Neuronal stem cell (in vitro differentiated cells): ENCODE measurements at regions not wholly inside any gene's neighbourhood (a gene's known extent, or its start where the extent isn't known, plus 50 kb on each side); places are given as distances from the start of the nearest gene placed in this dataset.

Experiments
- DNase-seq: peaks from one replicate; pipeline ENCODE4 v3.0.0-alpha.2; 2013; ENCODE audit warnings: low spot score
- H2AFZ ChIP-seq: one replicate; pipeline ENCODE4 v1.6.1; 2013; ENCODE audit warnings: mild to moderate bottlenecking, low read length, inconsistent platforms
- H2AK5ac ChIP-seq: 2 replicates; pipeline ENCODE4 v1.6.1; 2013; ENCODE audit warnings: low read depth, mild to moderate bottlenecking, inconsistent platforms, low read length, moderate library complexity, mixed read lengths
- H2BK120ac ChIP-seq: 2 replicates; pipeline ENCODE4 v1.6.1; 2013; ENCODE audit warnings: low read depth, mild to moderate bottlenecking, inconsistent platforms, low read length, moderate library complexity, mixed read lengths
- H2BK12ac ChIP-seq: one replicate; pipeline ENCODE4 v1.6.1; 2013; ENCODE audit warnings: low read length, inconsistent platforms
- H2BK15ac ChIP-seq: 2 replicates; pipeline ENCODE4 v1.6.1; 2013; ENCODE audit warnings: mild to moderate bottlenecking, low read length, inconsistent platforms, mixed read lengths
- H2BK5ac ChIP-seq: one replicate; pipeline ENCODE4 v1.6.1; 2013; ENCODE audit warnings: inconsistent platforms, mild to moderate bottlenecking, low read length, moderate library complexity
- H3K14ac ChIP-seq: one replicate; pipeline ENCODE4 v1.6.1; 2013; ENCODE audit warnings: low read length, inconsistent platforms
- H3K18ac ChIP-seq: 2 replicates; pipeline ENCODE4 v1.6.1; 2013; ENCODE audit warnings: low read length, inconsistent platforms
- H3K23ac ChIP-seq: 2 replicates; pipeline ENCODE4 v1.6.1; 2013; ENCODE audit warnings: low read depth, mild to moderate bottlenecking, mixed read lengths, low read length, inconsistent platforms; ENCODE audit not compliant: poor library complexity
- H3K27ac ChIP-seq: replicated peaks from 3 replicates; pipeline ENCODE4 v1.5.1; 2013; ENCODE audit warnings: low read length, inconsistent platforms
- H3K27me3 ChIP-seq, 3 experiments: 2 replicates each; pipeline ENCODE4 v1.6.1; 2013; ENCODE audit warnings: low read length in 3 of 3, mild to moderate bottlenecking in 2 of 3, inconsistent platforms in 1 of 3, low read depth in 1 of 3, mixed read lengths in 1 of 3, moderate library complexity in 1 of 3; ENCODE audit not compliant: control insufficient read depth in 3 of 3, insufficient read depth in 3 of 3
- H3K36me3 ChIP-seq, 2 donors: replicated peaks in 1 of 2; 2 replicates each; pipeline ENCODE4 v1.6.1; 2013; ENCODE audit warnings: low read length in 2 of 2; ENCODE audit not compliant: control insufficient read depth in 2 of 2, insufficient read depth in 2 of 2
- H3K4ac ChIP-seq: 2 replicates; pipeline ENCODE4 v1.6.1; 2013; ENCODE audit warnings: inconsistent platforms, mild to moderate bottlenecking, low read length, moderate library complexity
- H3K4me1 ChIP-seq, 2 donors: 1 replicate in 1 of 2; 2 replicates in 1 of 2; pipeline ENCODE4 v1.6.1; 2013; ENCODE audit warnings: low read length in 2 of 2, low read depth in 1 of 2; ENCODE audit not compliant: control insufficient read depth in 2 of 2, insufficient read depth in 1 of 2
- H3K4me2 ChIP-seq: one replicate; pipeline ENCODE4 v1.6.1; 2013; ENCODE audit warnings: mild to moderate bottlenecking, low read length, inconsistent platforms; ENCODE audit not compliant: insufficient read depth, poor library complexity, severe bottlenecking
- H3K4me3 ChIP-seq, 2 donors: 2 replicates each; pipeline ENCODE4 v1.5.1; 2013; ENCODE audit warnings: low read length in 2 of 2, mild to moderate bottlenecking in 2 of 2, inconsistent platforms in 1 of 2, moderate library complexity in 1 of 2
- H3K79me1 ChIP-seq: one replicate; pipeline ENCODE4 v1.6.1; 2013; ENCODE audit warnings: low read depth, mild to moderate bottlenecking, inconsistent platforms, low read length, moderate library complexity
- H3K9ac ChIP-seq: one replicate; pipeline ENCODE4 v1.6.1; 2013; ENCODE audit warnings: mild to moderate bottlenecking, low read depth, low read length, inconsistent platforms; ENCODE audit not compliant: poor library complexity
- H3K9me3 ChIP-seq, 2 donors: replicated peaks in 1 of 2; 2 replicates each; pipeline versions ENCODE3 to v1.6.1; 2013; ENCODE audit warnings: low read length in 2 of 2, mild to moderate bottlenecking in 2 of 2, inconsistent platforms in 1 of 2, low read depth in 1 of 2, mixed read lengths in 1 of 2, moderate library complexity in 1 of 2; ENCODE audit not compliant: control insufficient read depth in 2 of 2, insufficient read depth in 1 of 2
- H4K8ac ChIP-seq: one replicate; pipeline ENCODE4 v1.6.1; 2013; ENCODE audit warnings: low read depth, mild to moderate bottlenecking, inconsistent platforms, low read length, moderate library complexity
- H4K91ac ChIP-seq: one replicate; pipeline ENCODE4 v1.6.1; 2013; ENCODE audit warnings: low read length, low read depth, mild to moderate bottlenecking, inconsistent platforms; ENCODE audit not compliant: poor library complexity
- WGBS, 2 donors: extraction: QIAGEN DNeasy Blood & Tissue Kit; methylation state at CpG; one replicate each; pipeline ENCODE4 v1.1.7; 2013; ENCODE audit warnings: missing lambda C conversion rate in 2 of 2, mixed read lengths in 1 of 2; ENCODE audit not compliant: insufficient read length in 2 of 2, insufficient replicate concordance in 1 of 2; ENCODE audit errors: extremely low coverage in 2 of 2; 5-methylcytosine and 5-hydroxymethylcytosine counted together

- Histone ChIP-seq H3K9me3 (peaks cover 5 to 7% of the 10 kb centered on the region in 2 donors), H3K9ac (no peak overlapping the region), H3K79me1 (peaks cover 3% of the 10 kb centered on the region), H2BK120ac (no peak overlapping the region), H3K36me3 (peaks cover 0 to 2% of the 10 kb centered on the region in 2 donors), H3K4ac (no peak overlapping the region), H3K27ac (peak overlapping the region; percentile 79), H3K4me2 (no peak overlapping the region), H3K14ac (no peak overlapping the region), H3K18ac (peak overlapping the region; percentile 20), H2AK5ac (peak overlapping the region; percentile 5), H3K27me3 (peaks cover 0 to 8% (median 0%) of the 10 kb centered on the region in 3 experiments), H2BK12ac (peak overlapping the region; percentile 3), H4K91ac (no peak overlapping the region), H2AFZ (peak overlapping the region; percentile 41), H3K4me3 (no peak overlapping the region), H2BK15ac (peak overlapping the region; percentile 90), H4K8ac (no peak overlapping the region), H3K4me1 (peaks cover 19 to 20% of the 10 kb centered on the region in 2 donors), H2BK5ac (peak overlapping the region; percentile 40), H3K23ac (no peak overlapping the region)
- DNase-seq = peak; percentile 67
- WGBS, 2 donors = no CpG with 5 or more reads among the region's 18 CpGs
Observed at GRCh38 chr2:239531456-239532241, 130.8 kb upstream of the HDAC4 start.

- H2BK15ac ChIP-seq = peak overlapping the region; percentile 90
- no peak overlapping the region for H3K4me3 ChIP-seq
- H2BK120ac ChIP-seq = no peak overlapping the region
- H2AK5ac ChIP-seq = no peak overlapping the region
- H3K18ac ChIP-seq = peak overlapping the region; percentile 63
- H2BK12ac ChIP-seq = peak overlapping the region; percentile 44
- no CpG with 5 or more reads among the region's 5 CpGs for WGBS, 2 donors
- H3K4me1 ChIP-seq = peaks cover 19 to 20% of the 10 kb centered on the region in 2 donors
- peaks cover 0 to 12% (median 0%) of the 10 kb centered on the region in 3 experiments for H3K27me3 ChIP-seq
- no peak overlapping the region for H3K27ac ChIP-seq
- H2BK5ac ChIP-seq = no peak overlapping the region
- peaks cover 0 to 2% of the 10 kb centered on the region in 2 donors for H3K36me3 ChIP-seq
- DNase-seq = no peak
- H3K4me2 ChIP-seq = no peak overlapping the region
- H3K79me1 ChIP-seq = peaks cover 3% of the 10 kb centered on the region
- no peak overlapping the region for H4K8ac ChIP-seq
- no peak overlapping the region for H3K9ac ChIP-seq
- H3K14ac ChIP-seq = no peak overlapping the region
- H3K9me3 ChIP-seq = peaks cover 5 to 7% of the 10 kb centered on the region in 2 donors
- peak overlapping the region; percentile 31 for H3K4ac ChIP-seq
- no peak overlapping the region for H2AFZ ChIP-seq
- no peak overlapping the region for H3K23ac ChIP-seq
- no peak overlapping the region for H4K91ac ChIP-seq
Observed at GRCh38 chr2:239530749-239531316, 130.0 kb upstream of the HDAC4 start.

DNA sequence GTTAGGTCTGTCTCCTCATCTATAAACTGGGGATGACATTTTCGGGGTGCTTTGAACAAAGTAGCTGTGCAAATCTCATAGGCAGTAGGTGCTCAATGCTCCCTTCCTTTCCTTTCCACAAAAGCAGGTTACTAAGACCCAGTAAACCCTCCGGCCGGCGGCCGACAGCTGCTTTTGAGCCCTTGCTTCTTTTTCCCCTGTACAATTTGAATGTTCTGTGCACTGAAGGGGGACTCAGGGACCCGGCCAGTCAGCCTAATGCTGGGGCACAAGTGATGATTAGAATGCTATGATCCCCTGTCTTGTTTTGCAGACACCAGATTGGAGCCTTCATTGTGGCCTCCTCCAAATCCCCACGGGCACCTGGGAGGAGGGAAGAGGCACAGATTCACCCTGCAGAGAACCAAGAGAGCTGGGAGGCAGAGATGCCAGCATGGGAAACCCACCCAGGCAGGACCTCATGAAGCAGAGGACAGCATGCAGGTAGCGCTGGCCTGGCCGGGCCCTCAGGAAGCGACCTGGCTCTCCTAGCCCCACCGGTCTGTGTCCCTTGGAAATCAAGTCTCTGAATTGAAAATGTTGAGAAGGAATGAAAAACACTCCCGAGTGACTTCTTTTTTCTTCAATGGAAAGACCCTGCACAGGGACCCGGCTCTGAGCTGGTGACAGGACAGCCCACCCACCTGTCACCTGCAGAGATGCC, 128.6 kb upstream of the HDAC4 start:
- no peak overlapping the region for H3K14ac ChIP-seq
- H3K27ac ChIP-seq = no peak overlapping the region
- peak overlapping the region; percentile 70 for H3K18ac ChIP-seq
- no peak overlapping the region for H3K4ac ChIP-seq
- H2BK5ac ChIP-seq = no peak overlapping the region
- H3K4me1 ChIP-seq = peaks cover 19 to 20% of the 10 kb centered on the region in 2 donors
- DNase-seq = no peak
- H2BK120ac ChIP-seq = no peak overlapping the region
- H2BK12ac ChIP-seq = no peak overlapping the region
- peaks cover 5 to 6% of the 10 kb centered on the region in 2 donors for H3K9me3 ChIP-seq
- H3K36me3 ChIP-seq = peaks cover 0 to 2% of the 10 kb centered on the region in 2 donors
- H3K9ac ChIP-seq = no peak overlapping the region
- H3K23ac ChIP-seq = no peak overlapping the region
- no CpG with 5 or more reads among the region's 13 CpGs for WGBS, 2 donors
- H3K4me2 ChIP-seq = no peak overlapping the region
- no peak overlapping the region for H4K91ac ChIP-seq
- H3K27me3 ChIP-seq = peaks cover 0 to 17% (median 0%) of the 10 kb centered on the region in 3 experiments
- H2BK15ac ChIP-seq = peak overlapping the region; percentile 33
- no peak overlapping the region for H4K8ac ChIP-seq
- no peak overlapping the region for H2AFZ ChIP-seq
- H2AK5ac ChIP-seq = peak overlapping the region; percentile 5
- H3K79me1 ChIP-seq = peaks cover 3% of the 10 kb centered on the region
- H3K4me3 ChIP-seq = no peak overlapping the region
